SK-N-SH (cell line): ENCODE measurements at regions not wholly inside any gene's neighbourhood (a gene's known extent, or its start where the extent isn't known, plus 50 kb on each side); places are given as distances from the start of the nearest gene placed in this dataset.
"Not testable (repeated sequence)": the region's sequence is repeated elsewhere in the genome, so short reads cannot be mapped to it uniquely, and the experiment has no call there.

Source experiments
- CTCF ChIA-PET: fragments of 300-600, 350-600 bp; formaldehyde crosslinking; extraction: SDS; loops from one replicate; lab custom pipeline; 2021; lab: Yijun Ruan, JAX
- POLR2A ChIA-PET: fragments of 350-600 bp; sonication (Branson Sonifier 250); formaldehyde crosslinking; extraction: SDS; loops from one replicate; lab custom pipeline; 2020; ENCODE audit warnings: antibody characterized with exemption, inconsistent platforms; lab: Yijun Ruan, JAX
- DNase-seq: peaks from one replicate; pipeline ENCODE4 v3.0.0; 2012
- H2AFZ ChIP-seq: fragments of 200-600 bp; sonication (generic); 2 replicates; pipeline ENCODE4 v1.8.1; 2016; ENCODE audit warnings: antibody characterized with exemption, mild to moderate bottlenecking, low read depth
- H3F3A ChIP-seq: fragments of 200-600 bp; sonication (generic); replicated peaks from 2 replicates; pipeline ENCODE3; 2016; ENCODE audit warnings: antibody characterized with exemption, mild to moderate bottlenecking; ENCODE audit not compliant: insufficient read depth
- H3K27ac ChIP-seq, 2 experiments: fragments of 200-500 bp in 1 of 2; fragments of 200-600 bp in 1 of 2; sonication (Bioruptor generic) in 1 of 2; sonication (generic), shearing (Covaris generic) in 1 of 2; 2 replicates each; pipeline versions ENCODE4 v1.5.1 to v1.6.1; 2014 to 2016; ENCODE audit warnings: low read depth in 2 of 2, inconsistent platforms in 1 of 2, low read length in 1 of 2, mild to moderate bottlenecking in 1 of 2, mixed read lengths in 1 of 2
- H3K27me3 ChIP-seq: fragments of 200-600 bp; sonication (generic), shearing (Covaris generic); 2 replicates; pipeline ENCODE4 v1.6.1; 2016; ENCODE audit warnings: mixed run types; ENCODE audit not compliant: insufficient read depth
- H3K36me3 ChIP-seq, 2 experiments: fragments of 200-500 bp in 1 of 2; fragments of 200-600 bp in 1 of 2; sonication (Bioruptor generic) in 1 of 2; sonication (generic) in 1 of 2; replicated peaks in 1 of 2; 2 replicates each; pipeline versions ENCODE3 to v1.5.1; 2014 to 2016; ENCODE audit warnings: low read length in 1 of 2, mild to moderate bottlenecking in 1 of 2; ENCODE audit not compliant: insufficient read depth in 2 of 2, control insufficient read depth in 1 of 2
- H3K4me1 ChIP-seq, 2 experiments: fragments of 200-500 bp in 1 of 2; fragments of 200-600 bp in 1 of 2; sonication (Bioruptor generic) in 1 of 2; sonication (generic), shearing (Covaris generic) in 1 of 2; 2 replicates each; pipeline versions ENCODE4 v1.5.1 to v1.6.1; 2014 to 2016; ENCODE audit warnings: low read depth in 1 of 2, low read length in 1 of 2, mixed run types in 1 of 2; ENCODE audit not compliant: insufficient read depth in 2 of 2, control insufficient read depth in 1 of 2
- H3K4me2 ChIP-seq: fragments of 200-600 bp; sonication (generic), shearing (Covaris generic); 2 replicates; pipeline ENCODE4 v1.6.1; 2017; ENCODE audit warnings: mixed run types
- H3K4me3 ChIP-seq, 2 experiments: fragments of 200-500 bp in 1 of 2; fragments of 200-600 bp in 1 of 2; sonication (Bioruptor generic) in 1 of 2; sonication (generic), shearing (Covaris generic) in 1 of 2; 2 replicates each; pipeline versions ENCODE4 v1.5.1 to v1.8.1; 2014 to 2016; ENCODE audit warnings: low read depth in 2 of 2, inconsistent platforms in 1 of 2, low read length in 1 of 2, mild to moderate bottlenecking in 1 of 2, mixed read lengths in 1 of 2, moderate library complexity in 1 of 2
- H3K79me2 ChIP-seq: fragments of 200-600 bp; sonication (generic); 2 replicates; pipeline ENCODE4 v1.8.1; 2017; ENCODE audit warnings: mild to moderate bottlenecking; ENCODE audit not compliant: insufficient read depth
- H3K9ac ChIP-seq: fragments of 200-600 bp; sonication (generic); 2 replicates; pipeline ENCODE4 v1.6.1; 2017; ENCODE audit warnings: mixed run types
- H3K9me2 ChIP-seq: fragments of 200-600 bp; sonication (generic); 2 replicates; pipeline ENCODE4 v1.6.1; 2017; ENCODE audit warnings: mixed run types
- H3K9me3 ChIP-seq: fragments of 200-600 bp; sonication (generic); 2 replicates; pipeline ENCODE4 v1.6.1; 2017; ENCODE audit warnings: mixed run types, mild to moderate bottlenecking, moderate library complexity
- H4K20me1 ChIP-seq: fragments of 200-600 bp; sonication (generic); 2 replicates; pipeline ENCODE4 v1.6.1; 2017; ENCODE audit warnings: mild to moderate bottlenecking, mixed run types; ENCODE audit not compliant: insufficient read depth
- ELF1 ChIP-seq: IDR thresholded peaks from 2 replicates; pipeline ENCODE4 v1.4.0; 2012
- EP300 ChIP-seq, 2 experiments: IDR thresholded peaks; 2 replicates each; pipeline versions ENCODE4 v1.4.0 to v1.6.1; 2012; ENCODE audit warnings: borderline replicate concordance in 1 of 2, low read depth in 1 of 2, low read length in 1 of 2
- FOXJ3 ChIP-seq: sonication (generic); formaldehyde crosslinking; IDR thresholded peaks from 2 replicates; pipeline ENCODE4 v1.5.1; 2020; ENCODE audit warnings: mild to moderate bottlenecking, missing genetic modification reagents
- FOXM1 ChIP-seq: IDR thresholded peaks from 2 replicates; pipeline ENCODE4 v1.4.0; 2012; ENCODE audit warnings: low read depth, mild to moderate bottlenecking
- GABPA ChIP-seq: IDR thresholded peaks from 2 replicates; pipeline ENCODE4 v1.4.0; 2012; ENCODE audit warnings: low read depth, mild to moderate bottlenecking
- JUND ChIP-seq: IDR thresholded peaks from 2 replicates; pipeline ENCODE4 v1.4.0; 2012
- MAX ChIP-seq: IDR thresholded peaks from 2 replicates; pipeline ENCODE4 v1.4.0; 2012; ENCODE audit warnings: low read depth
- MEF2A ChIP-seq: IDR thresholded peaks from 2 replicates; pipeline ENCODE4 v1.4.0; 2012; ENCODE audit warnings: low read depth, borderline replicate concordance
- NFIC ChIP-seq: IDR thresholded peaks from 2 replicates; pipeline ENCODE4 v1.4.0; 2012; ENCODE audit warnings: borderline replicate concordance
- NRF1 ChIP-seq: IDR thresholded peaks from 2 replicates; pipeline ENCODE4 v1.6.1; 2012; ENCODE audit warnings: low read depth, mild to moderate bottlenecking, low read length
- RAD21 ChIP-seq: IDR thresholded peaks from 2 replicates; pipeline ENCODE4 v1.6.1; 2012; ENCODE audit warnings: mild to moderate bottlenecking, low read length
- RXRA ChIP-seq: IDR thresholded peaks from 2 replicates; pipeline ENCODE4 v1.4.0; 2012; ENCODE audit warnings: low read depth, mild to moderate bottlenecking, borderline replicate concordance
- SIN3A ChIP-seq: IDR thresholded peaks from 2 replicates; pipeline ENCODE4 v1.6.1; 2012; ENCODE audit warnings: low read depth, mild to moderate bottlenecking, low read length, moderate library complexity, borderline replicate concordance
- SMC3 ChIP-seq: IDR thresholded peaks from 2 replicates; pipeline ENCODE4 v1.6.1; 2012; ENCODE audit warnings: low read depth, low read length, improper control_type of control experiment
- TAF1 ChIP-seq: IDR thresholded peaks from 2 replicates; pipeline ENCODE4 v1.6.1; 2012; ENCODE audit warnings: low read depth, mild to moderate bottlenecking, low read length, moderate library complexity, borderline replicate concordance
- USF1 ChIP-seq: IDR thresholded peaks from 2 replicates; pipeline ENCODE4 v1.4.0; 2012; ENCODE audit warnings: low read depth, borderline replicate concordance
- YY1 ChIP-seq: IDR thresholded peaks from 2 replicates; pipeline ENCODE4 v1.4.0; 2012; ENCODE audit warnings: low read depth, mild to moderate bottlenecking
- ZBTB33 ChIP-seq: IDR thresholded peaks from 2 replicates; pipeline ENCODE4 v1.4.0; 2012; ENCODE audit warnings: low read depth, borderline replicate concordance
- WGBS: methylation state at CpG from one replicate; pipeline ENCODE4 v1.1.6; 2017; ENCODE audit warnings: low lambda C conversion rate; 5-methylcytosine and 5-hydroxymethylcytosine counted together

- CTCF ChIA-PET, result no interaction called here
- no peaks in the 10 kb centered on the region for H3K36me3 ChIP-seq
- H3K9me3 ChIP-seq, result no peaks in the 10 kb centered on the region
- TF ChIP-seq FOXJ3 (CRISPR knock-in tag) (no peak), USF1 (no peak), SMC3 (no peak), MEF2A (no peak), TAF1 (no peak)
- TF ChIP-seq, all 33 proteins: peak for 0
- no peaks in the 10 kb centered on the region for H3F3A ChIP-seq
- no peak overlapping the region for H3K9ac ChIP-seq
- no peak overlapping the region for H2AFZ ChIP-seq
- no peak overlapping the region for H3K4me3 ChIP-seq
- POLR2A ChIA-PET, result no interaction called here
- no peaks in the 10 kb centered on the region for H3K27me3 ChIP-seq
- no peaks in the 10 kb centered on the region for H3K4me1 ChIP-seq
- DNase-seq, result no peak
- no peaks in the 10 kb centered on the region for H3K9me2 ChIP-seq
- no peak overlapping the region for H3K4me2 ChIP-seq
- no peaks in the 10 kb centered on the region for H4K20me1 ChIP-seq
- no peak overlapping the region for H3K27ac ChIP-seq
- no peaks in the 10 kb centered on the region for H3K79me2 ChIP-seq
- 7% methylated on average over 1 of the region's 1 CpG for WGBS
Observed at GRCh38 chr6:102154874-102155273, 761.4 kb downstream of the GRIK2 start.

- H3K9me2 ChIP-seq, H3K36me3 ChIP-seq, H2AFZ ChIP-seq, POLR2A ChIA-PET, H3K9ac ChIP-seq, H3K4me1 ChIP-seq, H3K4me3 ChIP-seq, H3K27ac ChIP-seq, DNase-seq, H3K4me2 ChIP-seq, H3K79me2 ChIP-seq, H3F3A ChIP-seq, CTCF ChIA-PET, H3K27me3 ChIP-seq, H3K9me3 ChIP-seq, H4K20me1 ChIP-seq: not testable (repeated sequence)
- WGBS, result 79% methylated on average over 14 of the region's 18 CpGs
Observed at GRCh38 chr6:102169802-102170201, 776.3 kb downstream of the GRIK2 start.

GRCh38 chr6:102187186-102187585 lies 793.7 kb downstream of the GRIK2 start:
- H4K20me1 ChIP-seq, result no peaks in the 10 kb centered on the region
- H2AFZ ChIP-seq, result no peak overlapping the region
- no peaks in the 10 kb centered on the region for H3K27me3 ChIP-seq
- ChIA-PET CTCF (no interaction called here), POLR2A (no interaction called here)
- H3K27ac ChIP-seq, result no peak overlapping the region
- no peak for DNase-seq
- no peak overlapping the region for H3K9ac ChIP-seq
- H3K79me2 ChIP-seq, result no peaks in the 10 kb centered on the region
- no peaks in the 10 kb centered on the region for H3F3A ChIP-seq
- WGBS, result 9% methylated on average over 2 of the region's 2 CpGs
- H3K9me3 ChIP-seq, result no peaks in the 10 kb centered on the region
- H3K4me1 ChIP-seq, result no peaks in the 10 kb centered on the region
- TF ChIP-seq ELF1, result no peak
- no peak for TF ChIP-seq GABPA
- no peak for TF ChIP-seq MAX
- no peak for TF ChIP-seq RAD21
- no peak for TF ChIP-seq EP300 (IDR thresholded peaks at IDR 0.05; ENCODE audit: borderline replicate concordance in 1 of 2, low read depth in 1 of 2, low read length in 1 of 2)
- TF ChIP-seq JUND, result no peak
- no peak for TF ChIP-seq RXRA
- TF ChIP-seq FOXM1, result no peak
- no peak for TF ChIP-seq NFIC
- TF ChIP-seq YY1, result no peak
- no peak for TF ChIP-seq ZBTB33
- TF ChIP-seq NRF1, result no peak
- TF ChIP-seq FOXJ3 (CRISPR knock-in tag), result no peak
- no peak for TF ChIP-seq SIN3A
- TF ChIP-seq MEF2A, result no peak
- H3K4me3 ChIP-seq, result no peak overlapping the region
- no peaks in the 10 kb centered on the region for H3K9me2 ChIP-seq
- no peak overlapping the region for H3K4me2 ChIP-seq
- no peaks in the 10 kb centered on the region for H3K36me3 ChIP-seq
